ENCODE measurements at regions not wholly inside any gene's neighbourhood (a gene's known extent, or its start where the extent isn't known, plus 50 kb on each side); places are given as distances from the start of the nearest gene placed in this dataset.

- no peak for TF ChIP-seq ARID4B (CRISPR knock-in tag; IDR thresholded peaks at IDR 0.05; ENCODE audit: borderline replicate concordance)
- TF ChIP-seq SMAD4 (CRISPR knock-in tag; IDR thresholded peaks at IDR 0.05): no peak
- no peak for TF ChIP-seq GABPB1 (CRISPR knock-in tag; IDR thresholded peaks at IDR 0.05)
Measured at GRCh38 chr1:68916221-68916902, 419.5 kb upstream of the DEPDC1 start (continued).

- DNase-seq (ENCODE audit: low spot score) (no peak), ATAC-seq (no peak)
- Mint-ChIP-seq H3K27ac (no peak overlapping the region), H3K9me3 (no peaks in the 10 kb centered on the region), H3K4me3 (no peak overlapping the region), H3K4me1 (peaks cover 8% of the 10 kb centered on the region), H3K36me3 (no peaks in the 10 kb centered on the region), H3K27me3 (ENCODE audit: low read depth) (no peaks in the 10 kb centered on the region)
- CTCF ChIA-PET: no interaction called here
- POLR2A ChIA-PET: no interaction called here
- TF ChIP-seq CBFB (CRISPR knock-in tag; IDR thresholded peaks at IDR 0.05; ENCODE audit: low read depth) (no peak), ETV6 (CRISPR knock-in tag; IDR thresholded peaks at IDR 0.05) (no peak), FOXJ3 (CRISPR knock-in tag; IDR thresholded peaks at IDR 0.05; ENCODE audit: borderline replicate concordance) (no peak), ELF4 (CRISPR knock-in tag; IDR thresholded peaks at IDR 0.05; ENCODE audit: low read depth) (no peak), IRF2 (CRISPR knock-in tag; IDR thresholded peaks at IDR 0.05; ENCODE audit: borderline replicate concordance, low read depth) (no peak), SMAD4 (CRISPR knock-in tag; IDR thresholded peaks at IDR 0.05) (no peak), FOXP4 (CRISPR knock-in tag; IDR thresholded peaks at IDR 0.05) (no peak), AFF4 (CRISPR knock-in tag; IDR thresholded peaks at IDR 0.05; ENCODE audit: borderline replicate concordance) (no peak), NR3C1 (CRISPR knock-in tag; conservative IDR thresholded peaks at IDR 0.05; ENCODE audit: low read depth) (no peak), PRRX2 (CRISPR knock-in tag; IDR thresholded peaks at IDR 0.05) (no peak), ZBTB21 (CRISPR knock-in tag; IDR thresholded peaks at IDR 0.05; ENCODE audit: borderline replicate concordance) (no peak), HMGA2 (CRISPR knock-in tag; IDR thresholded peaks at IDR 0.05) (no peak), CREB1 (CRISPR knock-in tag; IDR thresholded peaks at IDR 0.05) (no peak), ESRRA (CRISPR knock-in tag; IDR thresholded peaks at IDR 0.05; ENCODE audit: borderline replicate concordance) (no peak), ZNF138 (CRISPR knock-in tag; conservative IDR thresholded peaks at IDR 0.05) (no peak)
Measured at GRCh38 chr1:68917456-68917855, 420.6 kb upstream of the DEPDC1 start.

Data from WTC11 (cell line).